ENCODE measurements at regions not wholly inside any gene's neighbourhood (a gene's known extent, or its start where the extent isn't known, plus 50 kb on each side); places are given as distances from the start of the nearest gene placed in this dataset.

GRCh38 chr20:50273601-50274491 is 83.2 kb downstream of the CEBPB start:
- no peak for DNase-seq

GRCh38 chr20:50274570-50275430 is 84.2 kb downstream of the CEBPB start:
- no peak for DNase-seq

- DNase-seq: no peak
Observed at GRCh38 chr20:50276119-50277063, 85.8 kb downstream of the CEBPB start.

- no peak for DNase-seq
Observed at GRCh38 chr20:50277064-50277415, 86.4 kb downstream of the CEBPB start.

- no peak for DNase-seq
Observed at GRCh38 chr20:50277460-50278376, 87.1 kb downstream of the CEBPB start.

GRCh38 chr20:50278377-50278683 is 87.7 kb downstream of the CEBPB start:
- DNase-seq: no peak

- no peak for DNase-seq
Observed at GRCh38 chr20:50278684-50279531, 88.3 kb downstream of the CEBPB start.

GRCh38 chr20:50279988-50280850 is 89.6 kb downstream of the CEBPB start:
- DNase-seq: no peak

GRCh38 chr20:50280851-50281655 is 90.4 kb downstream of the CEBPB start:
- no peak for DNase-seq

GRCh38 chr20:50281831-50282591 is 91.4 kb downstream of the CEBPB start:
- DNase-seq: no peak

GRCh38 chr20:50282592-50283241 is 92.1 kb downstream of the CEBPB start:
- DNase-seq: no peak

GRCh38 chr20:50283370-50283769 is 92.7 kb downstream of the CEBPB start:
- no peak for DNase-seq

GRCh38 chr20:50283922-50284810 is 93.5 kb downstream of the CEBPB start:
- DNase-seq: no peak

- no peak for DNase-seq
Observed at GRCh38 chr20:50284811-50285375, 94.3 kb downstream of the CEBPB start.

- DNase-seq: no peak
Observed at GRCh38 chr20:50285376-50286173, 94.9 kb downstream of the CEBPB start.
